Fibroblast of gingiva (primary cell): ENCODE measurements at regions not wholly inside any gene's neighbourhood (a gene's known extent, or its start where the extent isn't known, plus 50 kb on each side); places are given as distances from the start of the nearest gene placed in this dataset.
A peak's percentile ranks its signal among the peaks of the same experiment; 100 is the strongest.
"Not testable (repeated sequence)": the region's sequence is repeated elsewhere in the genome, so short reads cannot be mapped to it uniquely, and the experiment has no call there.

Experiments used
- DNase-seq: peaks from one replicate; pipeline ENCODE4 v3.0.0-alpha.2; 2011; ENCODE audit warnings: low read depth

DNA sequence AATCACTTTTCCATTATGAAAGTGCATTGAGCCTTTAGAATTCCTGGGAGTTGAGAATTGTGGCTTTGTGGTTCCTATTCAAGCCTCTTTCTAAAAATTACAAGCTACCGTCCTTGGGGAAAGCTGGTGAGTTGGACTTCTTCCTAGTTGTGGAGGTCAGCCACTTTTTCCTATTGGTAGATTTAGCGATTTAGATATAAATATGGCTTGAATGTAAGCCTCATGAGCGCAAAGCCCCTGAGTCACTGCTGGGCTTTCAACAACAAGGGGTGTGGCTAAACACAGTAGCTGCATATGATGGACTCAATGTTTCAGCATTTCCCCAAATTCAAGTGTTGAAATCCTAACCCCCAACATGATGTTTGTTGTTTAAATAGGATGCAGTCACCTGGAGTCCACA lies 150.0 kb upstream of the IGFBP3 start:
- peak; percentile 16 for DNase-seq

GRCh38 chr7:46068159-46068558 lies 147.1 kb upstream of the IGFBP3 start:
- DNase-seq: no peak

DNA sequence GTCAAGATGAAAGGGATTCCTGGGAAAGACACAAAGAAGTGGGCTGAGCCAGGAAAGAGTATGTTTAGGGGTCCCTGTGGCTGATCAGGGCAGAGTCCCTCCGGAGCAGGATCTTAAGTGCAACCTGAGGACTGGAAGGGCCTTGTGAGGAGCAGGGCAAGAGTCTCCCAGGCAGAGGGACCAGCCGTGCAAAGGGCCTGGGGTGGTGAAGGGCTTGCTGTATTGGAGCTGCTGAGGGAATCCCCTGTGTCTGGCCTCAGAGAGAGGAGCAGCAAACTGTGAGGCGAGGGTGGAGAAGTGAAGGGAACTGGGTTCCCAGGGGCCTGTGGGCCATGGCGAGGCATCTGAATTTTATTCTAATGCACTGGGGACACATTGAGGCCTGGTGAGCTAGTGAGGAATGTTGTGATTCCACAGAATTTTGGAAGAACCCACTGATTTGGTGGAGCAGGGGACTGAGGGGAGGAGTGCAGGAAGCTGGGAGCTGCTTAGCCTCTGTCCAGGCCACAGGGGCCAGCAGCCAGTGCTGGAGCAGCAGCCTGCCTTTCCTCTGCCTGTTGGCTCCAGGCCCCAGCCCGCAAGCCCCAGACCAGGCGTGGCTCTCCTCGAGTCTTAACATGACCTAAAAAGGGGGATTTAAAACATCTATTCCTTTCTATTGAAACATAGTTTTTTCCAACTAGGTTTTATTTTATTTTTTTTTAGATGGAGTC lies 138.4 kb upstream of the IGFBP3 start:
- DNase-seq: no peak

DNA sequence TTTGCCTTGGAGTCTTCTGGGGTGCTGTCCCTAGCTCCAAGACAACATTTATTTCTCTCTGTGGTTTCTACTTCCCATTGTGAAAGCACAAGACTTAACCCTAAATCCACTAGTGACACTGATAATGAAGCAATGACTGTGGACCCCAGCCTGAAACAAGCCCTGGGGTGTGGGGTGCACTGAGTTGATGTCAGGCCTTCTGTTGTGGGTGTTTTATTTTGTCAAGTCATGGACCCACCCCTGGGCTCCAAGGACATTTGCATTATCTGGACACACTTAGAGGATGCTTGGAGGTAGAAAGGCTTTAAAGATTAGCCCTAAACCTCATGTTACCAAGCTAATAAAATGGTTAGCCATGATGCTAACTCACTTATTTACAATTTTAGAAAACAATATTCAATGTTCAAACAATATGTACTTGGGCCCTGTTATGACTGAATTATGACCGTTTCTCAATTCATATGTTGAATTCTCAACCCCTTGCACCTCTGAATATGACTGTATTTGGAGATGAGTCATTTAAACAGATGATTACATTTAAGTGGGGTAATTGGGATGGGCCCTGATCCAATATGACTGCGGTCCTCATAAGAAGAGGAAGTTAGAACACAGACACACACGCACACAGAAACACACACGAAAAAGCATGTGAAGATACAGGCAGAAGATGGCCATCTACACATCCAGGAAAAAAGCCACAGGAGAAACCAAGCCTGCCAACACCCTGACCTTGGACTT lies 137.2 kb upstream of the IGFBP3 start:
- DNase-seq: peak; percentile 56

DNA sequence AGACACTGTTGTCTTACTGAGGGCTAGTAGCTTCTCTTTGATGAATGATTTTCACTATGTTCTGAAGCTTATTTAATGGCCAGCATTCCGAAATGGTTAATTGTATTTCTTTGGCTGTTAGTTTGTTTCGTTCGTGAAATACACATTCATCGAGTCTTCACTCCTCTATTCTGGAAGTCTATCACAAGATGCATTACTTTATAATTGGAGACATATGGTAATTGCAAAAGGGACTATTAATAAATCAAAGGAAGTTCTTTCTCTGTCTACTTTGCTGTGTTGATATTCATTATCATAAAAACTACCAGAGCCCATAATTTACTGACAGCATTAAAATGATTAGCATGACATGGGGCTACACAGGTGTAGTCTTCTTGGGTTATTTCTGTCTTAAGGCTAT lies 133.8 kb upstream of the IGFBP3 start:
- DNase-seq: no peak

DNA sequence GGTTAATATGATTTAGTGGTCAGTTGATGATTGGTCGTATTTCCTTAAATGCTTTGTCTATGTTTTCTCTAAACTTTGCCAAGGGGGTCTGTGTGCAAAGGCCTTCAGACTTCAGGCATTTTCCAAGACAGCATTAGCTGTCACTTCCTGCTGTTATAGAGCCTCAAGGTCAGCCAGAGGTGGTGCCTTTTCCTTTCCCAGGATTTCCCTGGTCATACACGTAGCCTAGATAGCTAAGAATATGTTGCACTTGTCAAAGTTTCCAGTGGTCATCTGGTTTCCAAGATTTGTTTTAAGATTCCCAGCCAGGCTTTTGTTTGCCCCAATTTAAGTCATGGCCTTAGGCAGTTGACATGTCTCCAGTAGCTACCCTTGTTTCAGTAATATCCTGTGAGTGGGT lies 133.2 kb upstream of the IGFBP3 start:
- DNase-seq: no peak

DNA sequence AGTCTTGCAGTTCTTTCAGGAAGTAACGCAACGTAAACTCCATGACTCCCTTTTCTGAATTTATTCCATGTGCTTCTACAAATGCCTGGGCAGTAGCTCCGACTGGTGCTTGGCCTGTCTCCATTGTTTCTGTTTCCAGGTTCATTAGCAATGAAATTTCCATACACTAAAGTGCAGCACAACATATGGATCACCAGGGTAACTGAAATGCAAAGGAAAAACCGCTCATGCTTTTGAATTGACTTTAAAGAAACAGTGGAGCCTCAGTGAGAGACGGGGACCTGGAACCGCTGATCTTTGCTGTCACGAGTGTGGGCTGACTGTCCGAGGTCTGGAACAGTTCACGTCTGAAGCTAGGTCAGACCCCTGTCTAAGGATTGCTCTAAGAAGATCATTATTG lies 126.5 kb upstream of the IGFBP3 start:
- DNase-seq: no peak

- DNase-seq: not testable (repeated sequence)
Measured at GRCh38 chr7:46043338-46043737, 122.3 kb upstream of the IGFBP3 start.

GRCh38 chr7:46039813-46040212 lies 118.7 kb upstream of the IGFBP3 start:
- DNase-seq: not testable (repeated sequence)

GRCh38 chr7:46035166-46035565 lies 114.1 kb upstream of the IGFBP3 start:
- DNase-seq: no peak

DNA sequence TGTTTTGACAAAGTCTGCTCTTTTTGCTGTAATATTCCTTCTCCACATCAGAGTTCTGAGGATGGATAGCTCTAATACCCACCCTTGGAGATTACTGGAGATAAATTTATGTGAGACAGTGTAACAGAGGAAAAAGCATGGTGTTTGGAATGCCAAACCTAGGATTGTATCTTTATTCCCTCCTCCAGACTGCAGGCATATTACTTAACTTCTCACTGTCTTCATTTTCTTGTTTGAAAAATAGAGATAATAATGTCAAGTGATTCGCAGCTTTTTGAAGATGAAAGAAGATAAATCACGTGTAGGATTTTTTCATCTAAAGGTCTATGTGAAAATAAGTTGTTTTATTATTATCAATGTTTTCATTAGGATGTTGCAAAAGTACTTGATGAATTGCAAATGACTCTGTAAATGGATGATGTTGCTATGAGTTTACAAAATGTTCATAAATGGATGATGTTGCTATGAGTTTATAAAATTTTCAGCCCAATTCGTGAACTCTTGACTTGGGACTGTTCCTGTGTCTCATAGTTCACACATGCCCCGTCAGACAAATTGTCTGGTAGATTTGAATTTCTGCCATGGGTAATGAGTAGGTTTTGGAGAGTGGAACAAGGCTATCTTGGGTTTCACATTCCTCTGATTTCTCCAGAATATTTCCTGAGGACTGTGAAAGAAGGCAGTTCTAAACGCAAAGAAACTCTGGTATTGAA lies 113.1 kb upstream of the IGFBP3 start:
- DNase-seq: peak; percentile 59

- DNase-seq: no peak
Measured at GRCh38 chr7:46033592-46033991, 112.5 kb upstream of the IGFBP3 start.

GRCh38 chr7:46032942-46033341 lies 111.9 kb upstream of the IGFBP3 start:
- DNase-seq: no peak

- DNase-seq: no peak
Measured at GRCh38 chr7:46032353-46032752, 111.3 kb upstream of the IGFBP3 start.

DNA sequence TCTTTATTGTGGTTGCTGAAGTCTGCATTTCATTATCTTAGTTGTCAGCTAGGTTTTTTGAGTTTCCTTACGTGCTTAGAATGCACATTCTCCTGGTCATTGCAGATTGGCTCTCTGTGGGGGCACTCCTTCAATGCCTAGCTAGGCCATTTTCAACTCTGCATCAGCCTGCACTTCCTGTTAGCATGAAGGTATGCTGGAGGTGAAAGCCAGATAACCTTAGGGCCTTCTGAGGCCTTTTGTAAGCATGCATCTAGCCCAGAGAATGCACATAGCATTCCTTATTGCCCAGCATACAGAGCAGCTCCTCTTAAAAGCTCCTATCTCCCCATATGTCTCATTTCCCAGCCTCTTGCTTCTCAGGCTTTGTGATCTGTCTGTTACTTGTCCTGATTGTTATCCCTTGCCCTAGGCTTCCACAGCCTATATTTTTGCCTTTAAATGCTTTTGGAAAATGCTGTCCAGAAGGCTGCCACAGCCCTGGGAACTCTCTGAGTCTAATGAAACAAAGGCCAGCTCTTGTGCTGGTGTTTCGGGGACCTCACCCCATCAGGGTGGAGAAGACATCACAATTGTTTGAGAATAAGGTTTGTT lies 108.1 kb upstream of the IGFBP3 start:
- no peak for DNase-seq

- DNase-seq: no peak
Measured at GRCh38 chr7:46028246-46028645, 107.2 kb upstream of the IGFBP3 start.

DNA sequence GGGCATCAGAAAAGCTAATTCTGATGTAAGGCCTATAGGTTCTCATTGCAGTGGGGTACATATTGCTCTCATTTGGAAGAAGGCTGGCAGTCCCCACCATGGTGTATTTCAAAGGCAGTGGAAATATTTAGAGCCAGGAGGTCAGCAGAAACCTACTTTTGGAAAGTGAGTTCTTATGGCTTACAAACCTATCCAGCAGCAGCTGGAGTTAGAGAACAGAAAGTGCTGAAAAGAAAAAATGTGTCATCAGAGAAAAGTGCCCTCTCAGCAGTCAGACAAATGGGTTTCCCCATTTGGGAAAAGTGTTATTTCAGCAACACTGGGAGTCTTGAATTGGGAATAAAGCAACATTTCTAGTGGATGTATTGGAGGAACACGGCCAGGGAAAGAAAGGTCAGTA lies 105.7 kb upstream of the IGFBP3 start:
- no peak for DNase-seq

GRCh38 chr7:46024263-46024916 lies 103.3 kb upstream of the IGFBP3 start:
- DNase-seq: peak; percentile 67

DNA sequence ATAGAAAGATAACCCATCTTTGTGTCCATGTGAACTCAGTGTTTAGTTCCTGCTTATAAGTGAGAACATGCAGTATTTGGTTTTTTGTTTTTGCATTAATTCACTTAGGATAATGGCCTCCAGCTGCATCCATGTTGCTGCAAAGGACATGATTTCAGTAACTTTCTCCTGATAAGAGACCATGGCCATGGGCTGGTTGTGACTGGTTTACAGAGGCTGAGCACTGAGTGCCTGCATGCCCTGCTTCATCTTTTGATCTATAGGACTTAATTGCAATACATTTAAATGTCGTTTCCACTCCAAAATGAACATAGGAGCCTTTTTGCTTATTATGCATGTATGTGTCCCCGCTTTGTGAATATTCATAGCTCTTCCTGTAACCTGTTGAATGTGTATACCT lies 101.3 kb upstream of the IGFBP3 start:
- DNase-seq: no peak

DNA sequence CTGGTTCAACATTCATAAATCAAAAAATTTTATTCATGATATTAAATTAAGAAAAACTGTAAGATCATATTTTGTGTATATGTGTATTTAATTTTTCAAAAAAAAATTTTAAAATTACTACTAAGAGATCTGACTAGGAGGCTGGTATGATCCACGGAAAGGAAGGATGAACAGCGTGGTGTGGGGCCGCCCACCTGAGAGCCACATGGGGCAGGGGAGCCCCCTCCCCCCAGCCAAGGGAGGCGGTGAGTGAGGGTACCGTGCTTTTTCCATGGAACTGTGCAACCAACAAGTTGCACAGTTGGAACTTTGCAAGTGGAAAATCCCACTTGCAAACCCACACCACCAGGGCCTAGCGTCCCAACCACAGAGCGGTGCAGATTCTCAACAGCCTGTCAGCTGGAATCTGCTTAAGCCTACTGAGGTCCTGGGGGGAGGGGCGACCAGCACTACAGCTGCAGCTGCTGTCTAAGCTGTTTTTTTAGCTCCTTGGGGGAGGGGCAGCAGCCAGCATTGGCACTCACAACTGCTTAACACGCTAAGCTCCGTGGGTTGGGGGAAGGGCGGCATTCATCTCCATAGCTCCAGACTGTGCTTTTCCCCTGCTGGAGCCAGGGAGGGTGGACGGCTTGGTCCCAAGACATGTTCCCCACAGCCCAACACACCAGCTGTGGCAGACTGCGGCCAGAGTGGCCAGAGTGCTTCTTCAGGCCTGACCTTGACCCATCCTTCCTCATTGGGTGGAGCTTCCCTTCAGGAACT lies 94.2 kb upstream of the IGFBP3 start:
- no peak for DNase-seq

GRCh38 chr7:46011501-46011900 lies 90.4 kb upstream of the IGFBP3 start:
- DNase-seq: no peak
